OCI-M2 (cell line): ENCODE measurements at regions not wholly inside any gene's neighbourhood (a gene's known extent, or its start where the extent isn't known, plus 50 kb on each side); places are given as distances from the start of the nearest gene placed in this dataset.

Experiments used
- DNase-seq: peaks from one replicate; lab custom pipeline; 2025; ENCODE audit not compliant: unreplicated experiment; lab: John Stamatoyannopoulos, UW

DNA sequence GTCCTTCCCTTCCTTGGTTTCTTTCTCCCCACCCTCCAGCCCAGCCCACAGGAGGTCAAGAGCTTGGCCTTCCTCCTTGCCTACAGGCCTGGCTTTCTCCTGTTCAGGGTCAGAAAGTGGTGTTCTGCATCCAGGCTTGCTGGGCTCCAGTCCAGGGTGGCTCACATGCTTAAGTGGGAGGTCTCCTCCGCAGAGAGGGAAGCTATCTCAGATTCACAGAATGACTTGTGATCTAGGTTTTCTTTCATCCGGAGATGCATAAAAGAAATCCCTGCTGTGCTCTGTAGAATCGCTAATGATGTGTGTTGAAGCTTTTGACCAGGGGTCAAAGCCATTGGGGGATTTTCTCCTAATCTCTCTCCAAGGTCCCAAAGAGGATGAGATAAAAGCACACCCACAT is 382.3 kb upstream of the EEF2KMT start:
- no peak for DNase-seq

DNA sequence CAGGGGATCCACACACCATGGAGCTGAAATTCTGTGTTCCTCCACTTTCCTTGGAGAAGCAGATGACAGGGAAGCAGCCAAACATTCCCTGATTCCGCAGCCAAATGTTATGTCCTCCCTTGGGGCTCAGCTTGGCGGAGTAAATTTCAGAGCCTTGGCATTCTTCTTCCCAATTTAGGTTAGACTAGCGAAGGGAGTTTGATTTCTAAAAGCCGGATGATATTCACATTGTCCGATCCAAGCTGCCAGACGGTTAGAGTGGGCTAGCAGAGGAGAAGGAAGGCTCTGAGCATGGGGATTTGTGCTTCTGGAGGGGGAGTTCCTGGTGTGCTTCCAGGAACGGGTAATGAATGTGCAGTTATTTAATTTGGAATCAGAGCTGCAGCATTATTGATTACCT is 380.4 kb upstream of the EEF2KMT start:
- DNase-seq: no peak

DNA sequence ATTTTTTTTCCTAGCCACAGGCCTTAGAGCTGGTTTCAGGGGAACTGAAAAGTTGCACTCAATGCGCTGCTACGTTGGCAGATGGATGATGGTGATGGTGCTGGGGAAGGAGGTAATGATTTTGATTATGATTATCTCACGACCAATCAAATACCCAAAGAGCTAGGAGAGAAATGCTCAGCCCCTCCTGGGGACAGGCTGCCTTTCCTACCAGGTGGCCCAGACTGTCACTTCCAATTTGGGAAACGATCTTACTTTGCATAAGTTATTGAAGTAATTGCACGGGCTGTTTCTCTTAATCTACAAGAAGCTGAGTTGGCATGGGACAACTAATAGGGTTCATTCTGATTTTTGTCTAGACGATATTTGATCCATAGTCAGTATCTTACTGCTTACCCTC is 379.7 kb upstream of the EEF2KMT start:
- DNase-seq: no peak

DNA sequence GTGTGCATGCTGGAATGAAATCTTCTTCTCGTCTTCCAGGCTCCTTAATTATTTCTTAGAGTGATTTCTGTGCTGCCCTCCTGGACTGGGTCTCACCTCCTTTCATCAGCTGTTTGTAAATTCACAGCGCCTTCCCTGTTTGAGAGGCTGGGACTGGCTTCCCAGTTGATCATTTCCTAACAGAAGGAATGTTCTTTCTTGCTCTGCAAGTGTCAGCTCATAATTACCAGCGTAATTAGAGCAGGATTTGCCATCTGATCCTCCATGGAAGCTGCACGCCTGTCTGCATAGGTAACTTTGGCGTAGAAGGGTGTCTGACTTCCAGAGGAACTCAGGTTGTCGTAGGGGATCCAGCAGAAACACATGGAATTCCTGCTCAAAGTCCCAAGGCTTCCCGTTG is 375.0 kb upstream of the EEF2KMT start:
- DNase-seq: no peak

DNA sequence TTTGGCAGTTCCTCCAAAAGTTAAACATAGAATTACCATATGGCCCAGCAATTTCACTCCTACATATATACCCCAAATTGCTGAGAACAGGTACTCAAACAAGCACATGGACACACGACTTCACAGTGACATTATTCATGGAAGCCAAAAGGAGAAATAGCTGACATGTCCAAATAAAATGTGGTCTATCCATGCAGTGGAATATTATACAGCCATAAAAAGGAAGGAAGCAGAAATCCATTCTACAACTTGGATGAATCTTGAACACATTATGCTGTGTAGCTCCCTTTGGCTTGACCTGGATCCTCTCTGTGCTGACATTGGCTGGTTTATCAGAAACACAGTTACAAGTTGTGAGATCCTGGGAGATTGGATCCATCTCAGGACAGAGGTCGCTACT is 370.9 kb upstream of the EEF2KMT start:
- no peak for DNase-seq

DNA sequence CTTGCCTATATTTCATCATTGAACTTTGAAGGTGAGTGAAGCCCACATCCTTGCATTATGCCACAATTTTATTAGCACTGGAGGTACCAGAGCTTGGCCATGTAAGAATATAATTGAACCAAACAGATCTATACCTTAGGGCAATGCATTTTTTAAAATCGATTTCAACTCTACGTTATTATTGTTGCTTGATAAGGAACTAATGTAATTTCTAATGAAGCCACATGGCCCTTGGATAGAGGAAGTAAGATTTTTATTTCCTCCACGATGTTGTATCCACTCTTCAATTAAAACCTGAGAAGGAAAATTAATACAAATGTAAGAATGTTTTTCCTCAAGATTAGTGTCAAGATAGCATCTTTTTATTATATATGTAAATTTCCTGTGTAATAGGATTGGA is 370.0 kb upstream of the EEF2KMT start:
- no peak for DNase-seq

DNA sequence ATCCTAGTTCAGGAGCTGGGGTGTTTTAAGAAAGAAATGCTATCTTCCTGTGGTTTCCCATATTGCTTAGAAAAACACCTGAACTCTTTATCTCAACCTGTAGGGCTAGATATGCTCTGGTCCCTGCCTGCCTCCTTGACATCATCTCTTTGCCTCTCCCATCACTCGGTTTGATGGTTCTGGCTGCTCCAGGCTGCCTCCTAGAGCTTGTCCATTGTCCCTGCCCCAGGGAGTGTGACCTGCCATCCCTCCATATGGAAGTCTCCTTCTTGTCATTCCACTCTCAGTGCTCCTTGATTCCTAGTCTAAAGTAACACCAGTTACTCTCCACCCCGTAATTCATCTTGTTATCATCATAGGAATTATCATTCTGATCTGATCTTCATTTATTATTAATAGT is 369.0 kb upstream of the EEF2KMT start:
- no peak for DNase-seq

DNA sequence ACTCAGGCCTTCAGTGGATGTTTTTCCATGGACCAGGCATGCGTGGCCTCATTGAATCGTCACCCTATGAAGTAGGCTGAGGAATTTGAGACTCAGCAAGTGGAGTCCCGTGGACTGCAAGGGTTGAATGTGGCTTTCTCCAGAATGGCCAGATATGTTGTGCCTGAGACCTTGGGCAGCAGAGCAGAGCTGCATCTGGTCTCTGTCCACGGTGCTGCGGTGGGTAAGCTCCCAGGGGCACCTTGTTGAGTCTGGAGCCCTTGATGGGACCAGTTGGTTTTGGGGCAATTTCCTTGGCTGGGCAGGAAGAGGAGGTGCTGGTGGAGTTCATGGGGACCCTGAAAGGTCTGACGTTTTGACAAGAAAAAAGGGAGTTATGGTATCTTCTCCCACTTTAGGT is 368.1 kb upstream of the EEF2KMT start:
- no peak for DNase-seq

DNA sequence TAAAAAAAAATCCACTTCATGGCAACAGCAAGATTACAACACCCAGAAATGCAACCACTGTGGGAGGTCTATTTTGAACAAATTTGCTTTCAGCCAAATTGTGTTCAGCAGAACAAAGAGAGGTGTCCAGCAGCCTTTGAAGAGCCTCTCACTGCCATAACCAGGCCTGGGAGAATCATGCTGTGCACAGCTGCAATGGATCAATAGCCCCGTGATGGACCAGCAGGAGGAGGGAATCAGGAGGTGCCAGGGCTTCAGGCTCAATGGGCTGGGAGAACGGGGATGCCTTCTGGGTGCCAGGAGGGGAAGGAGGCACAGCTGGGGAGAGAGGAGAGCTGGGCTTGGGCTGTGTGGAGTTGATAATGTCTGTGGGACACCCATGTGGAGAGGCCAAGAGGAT is 366.2 kb upstream of the EEF2KMT start:
- DNase-seq: no peak

DNA sequence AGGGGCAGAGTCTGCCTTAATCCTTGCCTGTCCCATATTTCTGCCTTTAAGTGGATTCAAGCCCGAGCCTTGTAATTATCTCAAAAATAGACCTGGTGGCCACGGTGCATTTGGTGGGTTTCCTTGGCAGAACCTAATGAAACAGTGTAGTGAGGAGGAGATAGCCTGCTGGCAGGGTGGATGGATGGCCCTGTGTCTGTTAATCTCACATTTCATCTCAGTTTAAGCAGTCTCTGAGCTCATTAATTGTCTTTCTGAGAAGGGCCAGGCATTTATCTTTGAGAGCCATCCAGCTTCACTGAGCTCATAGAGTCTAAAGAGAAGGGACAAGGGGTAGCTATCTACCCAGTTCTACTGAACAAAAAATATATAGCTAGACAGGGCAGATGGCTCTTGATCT is 364.0 kb upstream of the EEF2KMT start:
- DNase-seq: no peak

DNA sequence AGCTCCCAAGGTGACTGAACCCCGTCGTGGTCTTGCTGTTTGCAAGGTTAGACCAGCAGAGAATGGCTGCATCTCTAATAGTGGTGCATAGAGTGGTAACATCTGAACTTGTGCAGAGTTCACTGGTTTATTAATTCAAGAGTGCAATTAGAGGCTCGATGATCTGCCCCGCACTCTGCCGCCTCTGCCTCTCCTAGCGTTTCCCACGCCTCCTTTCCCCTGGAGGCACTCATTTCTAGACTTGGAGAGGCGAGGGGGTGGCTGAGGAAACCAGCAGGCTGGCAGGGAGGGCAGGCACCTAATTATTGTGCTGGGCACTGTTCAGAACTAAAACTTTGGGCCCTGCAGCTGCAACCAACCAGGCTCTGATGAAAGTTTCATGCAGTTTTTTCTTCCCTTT is 363.5 kb upstream of the EEF2KMT start:
- no peak for DNase-seq

DNA sequence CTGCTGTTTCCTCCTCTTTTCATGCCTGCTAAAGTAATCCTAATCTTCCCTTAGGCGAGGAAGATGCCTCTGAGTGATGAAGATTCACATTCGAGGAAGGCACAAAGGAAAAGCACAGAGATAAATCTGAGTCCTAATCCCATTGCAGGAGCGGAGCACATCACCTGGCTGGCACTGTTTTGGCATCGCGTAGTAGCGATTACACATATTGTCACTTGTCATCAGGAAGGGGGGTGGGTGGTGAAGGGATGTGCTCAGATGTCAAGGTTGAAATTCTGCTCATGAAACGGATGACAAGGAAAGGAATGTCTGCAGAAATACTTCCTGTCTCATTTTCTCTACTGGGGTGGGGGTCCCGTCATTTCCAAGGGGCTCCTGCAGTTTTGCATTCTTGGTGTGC is 363.1 kb upstream of the EEF2KMT start:
- no peak for DNase-seq

DNA sequence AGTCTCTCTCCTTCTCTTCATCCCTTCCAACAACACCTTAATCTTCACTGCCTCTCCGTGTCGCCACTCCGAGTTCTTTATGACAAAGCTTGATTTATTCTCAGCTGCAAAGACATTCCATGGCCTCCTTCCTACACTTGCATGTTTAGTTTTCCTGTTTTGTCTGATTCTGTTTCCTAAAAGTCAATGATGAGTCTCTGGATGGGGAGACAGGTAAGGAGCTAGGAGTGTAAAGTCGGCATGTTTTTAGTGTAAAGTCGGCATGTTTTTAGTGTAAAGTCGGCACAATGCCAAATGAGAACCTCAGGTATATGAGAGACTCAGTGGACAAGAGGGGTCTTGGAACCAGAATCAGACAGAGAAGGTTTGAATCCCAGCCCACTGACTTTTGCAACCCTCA is 362.3 kb upstream of the EEF2KMT start:
- no peak for DNase-seq

DNA sequence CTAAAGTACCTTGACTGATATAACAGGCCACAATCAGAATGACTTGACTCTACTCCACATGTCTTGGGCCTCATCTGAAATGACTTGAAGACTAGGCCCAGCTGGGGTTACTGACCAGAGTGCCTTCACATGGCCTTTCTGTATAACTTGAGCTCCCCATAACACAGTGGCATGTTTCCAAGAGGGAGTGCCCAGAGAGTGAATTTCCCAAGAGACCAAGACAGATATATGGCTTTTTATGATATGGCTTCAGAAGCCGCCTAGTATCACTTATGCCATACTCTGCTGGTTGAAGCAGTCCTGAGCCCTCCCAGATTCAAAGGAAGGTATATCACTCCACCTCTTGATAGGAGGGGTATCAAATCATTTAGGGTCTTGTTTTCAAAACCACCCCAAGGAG is 357.5 kb upstream of the EEF2KMT start:
- DNase-seq: no peak

DNA sequence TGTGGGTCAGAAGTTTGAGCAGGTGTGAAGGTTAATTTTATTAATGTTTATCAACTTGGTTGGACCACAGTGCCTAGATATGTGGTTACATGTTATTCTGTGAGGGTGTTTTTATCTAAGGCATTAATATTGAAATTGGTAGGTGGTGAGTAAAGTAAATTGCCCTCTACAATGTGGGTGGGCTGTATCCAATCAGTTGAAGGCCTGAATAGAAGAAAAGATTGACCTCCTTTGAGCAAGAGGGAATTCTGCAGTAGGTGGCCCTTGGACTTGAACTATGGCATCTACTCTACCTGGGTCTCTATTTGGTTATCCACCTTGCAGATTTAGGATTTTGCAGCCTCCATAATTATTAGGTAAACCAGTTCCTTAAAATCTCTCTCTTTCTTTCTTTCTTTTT is 356.8 kb upstream of the EEF2KMT start:
- DNase-seq: no peak

DNA sequence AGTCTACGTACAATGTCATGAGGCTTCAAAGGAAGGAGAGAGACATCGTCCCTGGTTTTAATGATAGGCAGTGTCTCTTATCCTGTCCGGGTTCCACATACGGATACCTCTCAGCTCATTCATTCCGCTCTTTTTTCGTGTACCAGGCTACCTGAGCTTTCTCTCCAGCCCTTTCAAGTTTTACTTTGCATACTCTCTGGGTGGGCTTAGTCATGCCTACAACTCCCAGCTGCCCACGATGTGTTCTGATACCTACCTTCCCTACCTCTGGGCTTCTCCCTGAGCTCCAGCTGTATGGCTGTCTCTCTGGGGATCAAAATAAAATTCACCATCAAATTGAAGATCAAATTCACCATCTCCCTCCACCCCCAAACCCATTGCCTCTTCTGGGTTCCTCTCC is 354.0 kb upstream of the EEF2KMT start:
- no peak for DNase-seq

DNA sequence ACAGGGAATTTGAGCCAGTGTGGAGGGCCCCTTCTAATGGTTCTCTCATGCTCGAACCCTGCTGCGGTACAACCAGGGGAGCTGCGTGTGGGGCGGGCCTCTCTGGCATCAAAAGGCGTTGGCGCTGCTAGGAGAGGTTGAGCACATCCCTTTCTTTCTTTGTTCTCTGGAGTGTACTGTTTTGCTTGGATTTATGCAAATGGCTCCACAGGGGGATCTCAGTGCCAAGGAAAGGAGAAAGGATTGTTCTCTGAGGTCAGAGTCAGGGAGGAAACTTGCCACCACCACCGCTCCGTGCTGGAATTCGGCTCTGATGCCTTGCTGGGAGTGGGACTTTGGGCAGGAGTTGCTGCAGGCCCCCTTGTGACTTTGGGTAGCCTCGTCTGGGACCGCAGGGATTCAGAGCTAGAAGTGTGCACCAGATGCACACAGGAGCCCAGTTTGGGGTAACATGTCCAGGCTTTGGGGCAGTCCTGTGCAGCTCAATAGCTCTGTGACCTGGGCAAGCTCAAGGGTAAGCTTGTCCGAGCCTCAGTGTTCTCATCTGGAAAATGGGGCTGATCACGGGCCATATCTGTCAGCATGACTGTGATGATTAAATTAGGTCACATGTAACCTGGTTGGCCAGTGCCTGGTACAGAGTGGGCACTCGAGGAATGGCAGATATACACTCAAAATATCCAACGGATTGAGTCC is 353.0 kb upstream of the EEF2KMT start:
- no peak for DNase-seq

DNA sequence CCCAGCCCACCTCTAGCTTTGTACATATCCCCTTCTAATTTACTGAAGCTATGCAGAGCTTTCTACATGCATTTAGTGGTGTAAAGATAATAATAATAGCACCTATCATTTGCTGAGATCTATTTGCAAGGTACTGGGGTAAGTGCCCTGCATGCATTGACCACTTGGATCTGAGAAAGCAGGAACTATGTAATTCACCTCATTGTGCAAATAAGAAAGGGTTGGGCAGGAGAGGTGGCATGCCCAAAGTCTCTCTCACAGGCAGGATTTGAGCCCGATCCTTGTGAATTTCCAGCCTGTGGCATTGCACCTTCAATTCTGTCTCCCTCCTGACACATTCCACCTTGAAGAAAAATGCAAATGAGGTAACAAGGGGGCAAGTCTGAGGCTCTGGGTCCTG is 352.3 kb upstream of the EEF2KMT start:
- DNase-seq: no peak

DNA sequence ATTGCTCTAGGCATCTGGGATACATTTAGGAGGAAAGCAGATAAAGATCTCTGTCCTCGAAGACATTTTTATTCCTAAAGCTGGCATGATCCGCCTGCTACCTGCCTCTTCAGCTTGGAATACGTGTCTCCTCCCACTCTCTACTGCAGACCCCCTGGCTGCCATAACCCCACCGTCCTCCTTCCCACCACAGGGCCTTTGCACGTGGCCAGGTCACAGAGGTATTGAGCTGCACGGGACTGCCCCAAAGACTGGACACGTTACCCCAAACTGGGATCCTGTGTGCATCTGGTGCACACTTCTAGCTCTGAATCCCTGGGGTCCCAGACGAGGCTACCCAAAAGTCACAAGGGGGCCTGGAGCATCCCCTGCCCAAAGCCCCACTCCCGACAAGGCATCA is 351.2 kb upstream of the EEF2KMT start:
- DNase-seq: no peak

DNA sequence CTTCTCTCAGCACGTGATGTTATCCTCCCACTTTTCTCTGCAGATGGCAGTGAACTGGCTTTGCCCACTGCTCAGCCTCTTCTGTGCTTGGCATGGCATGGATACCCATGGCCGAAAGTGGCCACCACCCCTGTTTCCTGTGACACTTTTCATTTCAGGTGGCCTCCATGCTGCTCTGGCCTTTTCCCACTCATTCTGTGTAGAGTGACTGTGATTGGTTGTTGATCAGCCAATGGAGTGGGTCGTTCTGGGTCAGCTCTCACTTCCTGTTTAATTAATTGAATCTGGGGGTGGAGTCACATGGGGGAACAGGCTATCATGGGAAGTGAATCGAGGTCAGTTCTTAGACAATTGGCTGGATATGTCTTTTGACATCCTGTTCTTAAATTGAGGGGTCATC is 350.1 kb upstream of the EEF2KMT start:
- no peak for DNase-seq

DNA sequence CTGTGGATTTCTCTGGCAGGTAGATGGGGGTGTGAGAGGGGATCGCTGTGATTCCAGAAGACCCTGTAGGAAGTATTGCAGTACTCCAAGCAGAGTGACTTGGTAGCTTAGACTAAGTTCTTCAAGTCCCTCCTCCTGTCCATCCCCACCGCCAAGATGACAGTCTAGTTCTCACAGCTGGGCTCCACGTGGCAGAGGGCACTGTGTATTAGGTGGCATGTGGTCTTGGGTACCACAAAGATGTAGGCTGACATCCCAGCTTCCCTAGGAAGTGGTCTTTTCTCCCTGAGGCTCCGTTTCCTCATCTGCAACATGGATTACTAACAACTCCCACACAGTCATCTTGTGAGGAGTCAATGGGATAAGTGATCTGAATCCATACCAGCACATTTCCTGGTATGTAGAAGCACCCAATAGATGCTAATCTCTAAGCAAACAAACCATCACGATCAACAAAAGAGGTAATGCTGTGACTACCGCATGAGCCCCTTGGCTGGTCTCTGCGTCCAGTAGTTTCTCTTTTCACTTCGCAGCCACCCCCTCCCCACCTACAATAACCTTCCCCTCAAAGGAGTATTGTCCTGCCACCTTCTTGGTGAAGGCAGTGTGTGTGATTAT is 349.1 kb upstream of the EEF2KMT start:
- DNase-seq: no peak

DNA sequence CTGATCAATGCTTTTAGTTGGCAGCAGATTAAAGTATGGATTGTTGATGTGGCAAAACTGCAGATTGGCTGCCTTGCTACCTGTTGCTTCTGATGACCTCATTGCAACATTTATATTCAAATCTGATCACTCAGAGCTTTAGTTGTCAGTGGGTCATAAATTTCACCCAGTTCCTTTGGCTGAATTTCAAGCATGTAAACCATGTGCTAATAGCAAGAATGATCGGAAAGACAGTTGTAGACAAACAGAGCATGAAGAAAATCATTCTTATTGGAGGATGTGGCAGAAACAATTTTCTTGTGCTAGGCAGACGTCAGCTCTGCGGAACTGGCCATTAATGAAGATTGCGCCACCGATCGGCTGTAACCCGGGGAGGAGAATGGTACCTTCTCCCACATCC is 346.6 kb upstream of the EEF2KMT start:
- no peak for DNase-seq

DNA sequence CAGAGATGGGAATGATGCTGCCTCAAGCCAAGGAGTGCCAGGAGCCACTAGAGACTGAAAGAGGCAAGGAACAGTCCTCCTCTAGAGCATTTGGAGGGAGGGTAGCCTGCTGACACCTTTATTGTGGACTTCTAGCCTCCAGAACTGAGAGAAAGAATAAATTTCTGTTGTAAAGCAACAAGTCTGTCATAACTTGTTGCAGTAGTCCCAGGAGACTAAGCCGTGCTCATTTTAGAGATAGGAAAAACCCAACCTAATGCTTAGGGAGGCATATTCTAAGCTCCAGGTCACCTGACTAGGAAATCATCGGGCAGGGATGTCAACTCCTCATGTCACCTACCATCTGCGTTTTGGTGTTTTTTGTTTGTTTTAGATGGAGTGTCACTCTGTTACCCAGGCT is 345.4 kb upstream of the EEF2KMT start:
- DNase-seq: no peak
